Parathyroid adenoma (tissue), 2 donors: ENCODE measurements at regions not wholly inside any gene's neighbourhood (a gene's known extent, or its start where the extent isn't known, plus 50 kb on each side); places are given as distances from the start of the nearest gene placed in this dataset.

Source experiments
- H2AFZ ChIP-seq: fragments of 300-600 bp; sonication (generic); one replicate; pipeline ENCODE4 v1.7.0; 2017; ENCODE audit warnings: antibody characterized with exemption, mild to moderate bottlenecking
- H3K27ac ChIP-seq: fragments of 300-600 bp; sonication (generic); one replicate; pipeline ENCODE4 v1.7.0; 2017
- H3K27me3 ChIP-seq: fragments of 300-600 bp; sonication (generic); one replicate; pipeline ENCODE4 v1.7.0; 2017; ENCODE audit warnings: low read length; ENCODE audit not compliant: control insufficient read depth, insufficient read depth
- H3K36me3 ChIP-seq: fragments of 300-600 bp; sonication (generic); one replicate; pipeline ENCODE4 v1.7.0; 2017; ENCODE audit warnings: low read length; ENCODE audit not compliant: control insufficient read depth, insufficient read depth
- H3K4me1 ChIP-seq: fragments of 300-600 bp; sonication (generic); one replicate; pipeline ENCODE4 v1.7.0; 2017; ENCODE audit warnings: control low read depth
- H3K4me2 ChIP-seq: fragments of 300-600 bp; sonication (generic); one replicate; pipeline ENCODE4 v1.7.0; 2017; ENCODE audit warnings: low read length
- H3K4me3 ChIP-seq: fragments of 300-600 bp; sonication (generic); one replicate; pipeline ENCODE4 v1.7.0; 2017; ENCODE audit warnings: low read depth, low read length
- H3K79me2 ChIP-seq: fragments of 300-600 bp; sonication (generic); one replicate; pipeline ENCODE4 v1.7.0; 2017; ENCODE audit warnings: control low read depth
- H3K9ac ChIP-seq: fragments of 300-600 bp; sonication (generic); one replicate; pipeline ENCODE4 v1.7.0; 2017; ENCODE audit warnings: mild to moderate bottlenecking
- H3K9me3 ChIP-seq: fragments of 300-600 bp; sonication (generic); one replicate; pipeline ENCODE4 v1.7.0; 2017; ENCODE audit warnings: low read length; ENCODE audit not compliant: control insufficient read depth
- TF ChIP-seq, protein P1 (sequence below): fragments of 300-600 bp; sonication (generic); IDR thresholded peaks from one replicate; pipeline ENCODE4 v1.7.0; 2017; ENCODE audit warnings: antibody characterized with exemption, mild to moderate bottlenecking
- donor health status: primary hyperparathyroidism.

GRCh38 chr1:234875328-234875952 lies 253.2 kb downstream of the TOMM20 start:
- Histone ChIP-seq H3K9ac (no peak overlapping the region), H3K4me3 (no peak overlapping the region), H3K36me3 (no peaks in the 10 kb centered on the region), H3K27ac (no peak overlapping the region), H3K4me2 (no peak overlapping the region), H2AFZ (no peak overlapping the region), H3K27me3 (no peaks in the 10 kb centered on the region), H3K4me1 (peaks cover 4% of the 10 kb centered on the region), H3K79me2 (no peaks in the 10 kb centered on the region), H3K9me3 (no peaks in the 10 kb centered on the region)
- TF ChIP-seq, protein P1, sequence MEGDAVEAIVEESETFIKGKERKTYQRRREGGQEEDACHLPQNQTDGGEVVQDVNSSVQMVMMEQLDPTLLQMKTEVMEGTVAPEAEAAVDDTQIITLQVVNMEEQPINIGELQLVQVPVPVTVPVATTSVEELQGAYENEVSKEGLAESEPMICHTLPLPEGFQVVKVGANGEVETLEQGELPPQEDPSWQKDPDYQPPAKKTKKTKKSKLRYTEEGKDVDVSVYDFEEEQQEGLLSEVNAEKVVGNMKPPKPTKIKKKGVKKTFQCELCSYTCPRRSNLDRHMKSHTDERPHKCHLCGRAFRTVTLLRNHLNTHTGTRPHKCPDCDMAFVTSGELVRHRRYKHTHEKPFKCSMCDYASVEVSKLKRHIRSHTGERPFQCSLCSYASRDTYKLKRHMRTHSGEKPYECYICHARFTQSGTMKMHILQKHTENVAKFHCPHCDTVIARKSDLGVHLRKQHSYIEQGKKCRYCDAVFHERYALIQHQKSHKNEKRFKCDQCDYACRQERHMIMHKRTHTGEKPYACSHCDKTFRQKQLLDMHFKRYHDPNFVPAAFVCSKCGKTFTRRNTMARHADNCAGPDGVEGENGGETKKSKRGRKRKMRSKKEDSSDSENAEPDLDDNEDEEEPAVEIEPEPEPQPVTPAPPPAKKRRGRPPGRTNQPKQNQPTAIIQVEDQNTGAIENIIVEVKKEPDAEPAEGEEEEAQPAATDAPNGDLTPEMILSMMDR, result no peak

GRCh38 chr1:234874291-234875288 lies 254.0 kb downstream of the TOMM20 start:
- Histone ChIP-seq H3K27me3 (no peaks in the 10 kb centered on the region), H3K9ac (no peak overlapping the region), H2AFZ (no peak overlapping the region), H3K4me2 (peak overlapping the region; percentile 34), H3K79me2 (no peaks in the 10 kb centered on the region), H3K27ac (no peak overlapping the region), H3K36me3 (no peaks in the 10 kb centered on the region), H3K4me3 (no peak overlapping the region), H3K9me3 (no peaks in the 10 kb centered on the region), H3K4me1 (peaks cover 4% of the 10 kb centered on the region)
- TF ChIP-seq, protein P1, result no peak

- H3K79me2 ChIP-seq, result no peaks in the 10 kb centered on the region
- H3K36me3 ChIP-seq, result no peaks in the 10 kb centered on the region
- H3K9me3 ChIP-seq, result no peaks in the 10 kb centered on the region
- H3K27me3 ChIP-seq, result no peaks in the 10 kb centered on the region
- no peak overlapping the region for H3K4me3 ChIP-seq
- no peak overlapping the region for H3K4me2 ChIP-seq
- H3K4me1 ChIP-seq, result peaks cover 4% of the 10 kb centered on the region
- H2AFZ ChIP-seq, result no peak overlapping the region
- H3K9ac ChIP-seq, result no peak overlapping the region
- no peak overlapping the region for H3K27ac ChIP-seq
- TF ChIP-seq, protein P1, result no peak
Observed at GRCh38 chr1:234871710-234872271, 256.8 kb downstream of the TOMM20 start.

- H3K27me3 ChIP-seq, result no peaks in the 10 kb centered on the region
- no peak overlapping the region for H2AFZ ChIP-seq
- H3K9ac ChIP-seq, result no peak overlapping the region
- no peak overlapping the region for H3K4me3 ChIP-seq
- H3K27ac ChIP-seq, result no peak overlapping the region
- no peaks in the 10 kb centered on the region for H3K79me2 ChIP-seq
- no peaks in the 10 kb centered on the region for H3K36me3 ChIP-seq
- H3K4me1 ChIP-seq, result peaks cover 4% of the 10 kb centered on the region
- TF ChIP-seq, protein P1, result no peak
- H3K4me2 ChIP-seq, result no peak overlapping the region
- no peaks in the 10 kb centered on the region for H3K9me3 ChIP-seq
Observed at GRCh38 chr1:234871039-234871709, 257.5 kb downstream of the TOMM20 start.
